Inferior parietal cortex (tissue), 1 donor: ENCODE measurements at regions not wholly inside any gene's neighbourhood (a gene's known extent, or its start where the extent isn't known, plus 50 kb on each side); places are given as distances from the start of the nearest gene placed in this dataset.
A peak's percentile ranks its signal among the peaks of the same experiment; 100 is the strongest.

Experiments
- DNase-seq: peaks from one replicate; pipeline ENCODE4 v3.0.0-alpha.2; 2016; ENCODE audit errors: extremely low spot score

DNA sequence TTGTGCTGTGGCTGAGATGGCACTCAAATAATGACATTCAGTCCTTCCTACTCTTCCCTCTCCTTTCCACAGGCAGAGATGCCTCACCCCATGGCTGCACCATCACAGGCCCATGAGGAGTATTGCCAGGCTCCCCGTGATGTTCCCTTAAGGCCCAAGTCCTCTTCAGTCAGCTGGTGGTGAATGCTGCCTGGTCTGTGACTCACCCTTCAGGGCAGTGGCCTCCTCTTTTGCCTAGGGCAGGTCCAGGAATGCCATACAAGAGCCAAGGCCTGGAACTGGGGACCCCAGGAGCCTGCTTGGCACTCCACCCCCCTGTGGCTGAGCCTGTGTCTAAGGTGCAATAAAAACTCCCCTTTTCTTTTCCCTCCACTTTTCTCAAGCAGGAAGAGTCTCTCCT lies 144.2 kb upstream of the GEMIN8 start:
- no peak for DNase-seq

DNA sequence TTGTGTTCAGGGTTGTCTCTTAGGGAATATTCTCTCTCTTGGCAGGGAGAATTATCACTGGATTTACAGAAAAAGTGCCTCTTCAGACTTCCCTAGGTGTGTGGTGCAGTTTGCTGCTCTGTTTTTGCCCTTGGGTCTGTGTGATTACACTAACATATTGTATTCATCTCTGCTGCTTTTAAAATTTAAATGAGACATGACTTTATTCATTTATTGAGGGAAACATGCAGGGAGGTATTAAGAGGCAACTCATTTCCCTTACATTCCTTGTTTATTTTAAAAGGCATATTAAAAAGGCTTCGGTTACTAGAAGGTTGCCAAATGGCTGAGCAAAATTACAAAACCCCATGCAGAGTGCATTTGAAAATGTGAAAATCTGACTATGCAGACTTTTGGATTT lies 135.1 kb upstream of the GEMIN8 start:
- no peak for DNase-seq

DNA sequence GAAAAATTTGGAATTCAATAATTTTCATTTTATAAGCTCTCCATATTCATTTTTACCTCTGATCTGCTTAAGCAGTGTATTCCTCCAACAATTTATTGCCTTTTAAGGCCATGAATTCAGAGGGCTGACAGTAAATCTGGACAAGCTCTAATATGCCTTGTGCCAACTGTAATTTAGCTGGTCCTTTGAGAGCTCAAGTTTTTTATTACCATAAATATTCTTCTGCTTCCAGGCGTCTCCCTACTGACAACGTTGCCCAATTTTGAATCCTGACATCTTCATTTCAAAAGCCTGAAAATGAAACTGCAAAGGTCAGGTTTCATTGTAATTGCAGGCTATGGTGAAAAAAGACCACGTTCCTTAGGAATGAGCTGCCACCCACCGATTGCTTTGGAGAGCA lies 95.8 kb upstream of the GEMIN8 start:
- no peak for DNase-seq

DNA sequence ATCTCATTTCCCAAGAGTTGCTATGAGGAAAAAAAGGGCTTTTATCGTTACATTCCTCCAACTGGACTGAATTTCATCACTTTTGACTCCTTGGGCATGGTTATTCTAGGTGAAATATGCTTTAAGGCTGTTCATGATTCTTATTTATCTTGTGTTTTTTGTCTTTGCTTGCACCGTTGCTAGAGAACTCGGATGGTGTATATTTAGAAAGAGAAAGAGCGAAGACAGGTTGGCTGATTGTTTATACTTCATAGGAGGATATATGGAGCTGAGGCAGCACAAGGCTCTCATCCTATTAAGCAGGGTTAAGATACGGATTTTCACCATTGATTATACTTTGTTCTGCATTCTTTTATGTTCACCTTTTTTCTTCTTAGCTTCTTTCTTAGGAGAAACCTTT lies 94.9 kb upstream of the GEMIN8 start:
- DNase-seq = no peak

DNA sequence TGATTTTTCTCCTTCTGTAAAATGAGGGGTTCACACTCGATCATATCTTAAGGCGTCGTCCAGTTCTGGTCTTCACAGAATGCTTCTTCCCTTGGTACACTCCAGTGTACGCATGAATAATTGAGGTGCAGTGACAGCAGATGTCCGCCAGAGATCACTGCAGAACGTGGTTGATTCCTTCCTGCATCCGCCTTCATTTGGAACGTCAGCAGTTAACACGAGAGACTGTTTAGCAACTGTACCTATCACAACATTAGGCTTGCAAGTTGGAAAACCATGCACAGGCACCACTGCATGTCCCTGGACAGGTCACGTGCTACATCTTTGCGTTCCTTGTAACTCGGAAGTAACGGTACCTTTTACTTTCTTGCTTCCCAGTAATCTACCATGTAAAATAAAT lies 66.0 kb upstream of the GEMIN8 start:
- peak; percentile 53 for DNase-seq

DNA sequence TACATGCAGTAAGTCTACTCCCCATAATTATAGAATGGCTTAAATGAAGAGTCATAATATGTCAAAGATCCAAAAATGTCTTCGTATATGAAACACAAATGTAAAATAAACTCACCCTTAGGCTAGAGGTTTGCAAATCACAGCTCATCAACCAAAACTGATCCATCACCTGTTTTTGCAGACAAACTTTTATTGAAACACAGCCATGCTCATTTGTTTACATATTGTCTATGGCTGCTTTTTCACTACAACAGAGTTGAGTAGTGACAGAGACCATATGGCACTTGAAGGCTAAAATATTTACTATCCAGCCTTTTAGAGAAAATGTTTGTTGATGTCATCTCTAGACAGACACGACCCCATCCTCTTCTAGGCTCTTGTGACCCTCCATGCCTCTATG lies 64.5 kb upstream of the GEMIN8 start:
- DNase-seq = no peak

DNA sequence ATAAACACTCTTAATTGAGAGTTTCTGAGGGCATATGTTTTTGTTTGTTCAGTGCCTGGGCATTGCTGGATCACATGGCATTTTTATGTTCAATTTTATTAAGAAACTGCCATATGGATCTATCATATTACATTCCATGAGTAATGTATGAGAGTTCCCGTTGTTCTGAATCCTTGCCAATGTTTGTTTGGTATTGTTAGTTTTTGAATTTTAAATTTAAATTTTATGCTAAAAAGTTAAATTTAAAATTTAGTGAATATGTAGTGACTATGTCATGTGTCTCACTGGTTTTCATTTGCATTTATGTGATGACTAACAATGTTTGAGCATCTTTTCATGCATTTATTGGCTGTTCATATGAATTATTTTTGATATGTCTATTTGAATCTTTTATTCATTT lies 54.8 kb upstream of the GEMIN8 start:
- DNase-seq = no peak

DNA sequence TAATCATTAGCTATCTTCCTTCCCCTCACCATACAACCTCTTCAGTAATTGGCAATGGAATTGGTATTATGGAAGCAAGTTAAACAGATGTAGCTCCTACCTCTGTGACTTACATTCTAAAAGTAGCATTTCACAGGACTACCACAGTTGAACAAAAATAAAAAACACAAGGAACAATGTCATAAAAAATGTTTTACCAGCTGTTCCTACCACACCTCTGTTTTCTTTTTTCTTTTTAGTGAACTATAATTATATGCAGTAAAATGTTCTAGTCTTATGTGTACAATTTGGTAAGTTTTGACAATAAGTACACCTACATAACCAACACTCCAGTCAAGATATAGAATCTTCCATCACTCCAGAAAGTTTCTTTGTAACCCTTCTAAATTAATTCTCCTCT lies 54.1 kb upstream of the GEMIN8 start:
- no peak for DNase-seq

DNA sequence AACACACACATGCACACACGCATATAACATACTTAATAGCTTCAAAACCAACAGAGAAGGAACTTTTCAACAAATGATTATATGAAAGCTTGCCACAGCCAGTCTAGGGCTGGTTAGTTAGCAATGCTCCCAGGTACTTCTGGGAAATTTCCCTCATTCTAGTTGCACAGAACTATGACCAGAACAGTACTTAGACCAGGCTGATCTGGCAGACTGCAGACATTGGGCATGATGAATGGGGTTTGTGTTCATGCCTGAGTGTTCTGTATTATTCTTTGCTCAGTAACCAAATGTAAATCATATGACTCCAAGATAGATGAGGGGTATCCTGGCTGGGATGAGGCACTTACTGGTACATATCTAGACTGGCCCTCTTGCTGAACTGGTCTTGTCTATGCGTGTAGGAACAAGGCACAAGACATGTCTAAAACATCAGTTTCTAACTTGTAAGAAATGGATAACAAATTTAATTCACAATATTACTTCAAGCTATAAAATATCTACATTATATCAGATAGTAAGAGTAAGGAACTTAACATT lies 50.3 kb upstream of the GEMIN8 start:
- DNase-seq = no peak
